Endothelial cell (in vitro differentiated cells): ENCODE measurements at regions not wholly inside any gene's neighbourhood (a gene's known extent, or its start where the extent isn't known, plus 50 kb on each side); places are given as distances from the start of the nearest gene placed in this dataset. TPM values are rescaled to one million over a fixed set of nuclear protein-coding genes. Genes with fewer than 3 reads are reported as not detected.

Experiments used
- DNase-seq: peaks from one replicate; pipeline ENCODE4 v3.0.0; 2021; ENCODE audit warnings: low spot score
- H3K27ac Mint-ChIP-seq: one replicate; pipeline ENCODE4 v1.8.0; 2021; ENCODE audit warnings: mixed read lengths, inconsistent platforms; ENCODE audit not compliant: unreplicated experiment
- H3K27me3 Mint-ChIP-seq: one replicate; pipeline ENCODE4 v1.8.0; 2021; ENCODE audit warnings: mild to moderate bottlenecking, moderate library complexity, mixed read lengths, inconsistent platforms; ENCODE audit not compliant: unreplicated experiment
- H3K36me3 Mint-ChIP-seq: one replicate; pipeline ENCODE4 v1.8.0; 2021; ENCODE audit warnings: mild to moderate bottlenecking, low read depth, mixed read lengths, inconsistent platforms; ENCODE audit not compliant: unreplicated experiment
- H3K4me1 Mint-ChIP-seq: one replicate; pipeline ENCODE4 v1.8.0; 2021; ENCODE audit warnings: mild to moderate bottlenecking, mixed read lengths, inconsistent platforms; ENCODE audit not compliant: unreplicated experiment
- H3K4me3 Mint-ChIP-seq: one replicate; pipeline ENCODE4 v1.8.0; 2021; ENCODE audit warnings: mild to moderate bottlenecking, mixed read lengths, inconsistent platforms; ENCODE audit not compliant: unreplicated experiment
- H3K9me3 Mint-ChIP-seq: one replicate; pipeline ENCODE4 v1.8.0; 2021; ENCODE audit warnings: mixed read lengths, inconsistent platforms; ENCODE audit not compliant: unreplicated experiment
- microRNA-seq: library from miRNA; unstranded; fragments of <30 nt; microRNA quantifications from one replicate; pipeline ENCODE4, GENCODE V29; 2020; ENCODE audit not compliant: unreplicated experiment
- TF ChIP-seq, protein P1 (sequence below): fragments of 200-600 bp; sonication (generic); IDR thresholded peaks from one replicate; pipeline ENCODE4 v1.5.0; 2021; ENCODE audit warnings: antibody characterized with exemption; ENCODE audit not compliant: unreplicated experiment

DNA sequence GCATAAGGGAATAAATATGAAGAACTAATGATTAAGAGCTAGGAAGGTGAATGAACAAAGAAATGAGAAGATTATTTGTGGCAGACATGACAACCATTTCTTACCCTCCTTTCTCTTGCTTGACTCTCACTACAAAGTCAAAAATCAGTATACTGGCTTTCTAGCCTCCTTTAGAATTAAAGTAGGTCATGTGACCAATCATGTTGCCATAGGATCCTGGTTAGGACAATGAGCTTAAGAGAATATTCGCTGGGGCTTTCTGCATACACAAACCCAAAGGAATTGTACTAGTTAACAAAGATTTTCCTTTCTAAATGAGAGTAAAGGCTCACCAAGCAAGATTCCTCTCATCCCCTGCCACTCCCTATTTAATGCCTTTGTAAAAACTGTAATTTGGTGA, 76.0 kb upstream of the ID4 start:
- no peak overlapping the region for H3K27ac Mint-ChIP-seq
- TF ChIP-seq, protein P1, sequence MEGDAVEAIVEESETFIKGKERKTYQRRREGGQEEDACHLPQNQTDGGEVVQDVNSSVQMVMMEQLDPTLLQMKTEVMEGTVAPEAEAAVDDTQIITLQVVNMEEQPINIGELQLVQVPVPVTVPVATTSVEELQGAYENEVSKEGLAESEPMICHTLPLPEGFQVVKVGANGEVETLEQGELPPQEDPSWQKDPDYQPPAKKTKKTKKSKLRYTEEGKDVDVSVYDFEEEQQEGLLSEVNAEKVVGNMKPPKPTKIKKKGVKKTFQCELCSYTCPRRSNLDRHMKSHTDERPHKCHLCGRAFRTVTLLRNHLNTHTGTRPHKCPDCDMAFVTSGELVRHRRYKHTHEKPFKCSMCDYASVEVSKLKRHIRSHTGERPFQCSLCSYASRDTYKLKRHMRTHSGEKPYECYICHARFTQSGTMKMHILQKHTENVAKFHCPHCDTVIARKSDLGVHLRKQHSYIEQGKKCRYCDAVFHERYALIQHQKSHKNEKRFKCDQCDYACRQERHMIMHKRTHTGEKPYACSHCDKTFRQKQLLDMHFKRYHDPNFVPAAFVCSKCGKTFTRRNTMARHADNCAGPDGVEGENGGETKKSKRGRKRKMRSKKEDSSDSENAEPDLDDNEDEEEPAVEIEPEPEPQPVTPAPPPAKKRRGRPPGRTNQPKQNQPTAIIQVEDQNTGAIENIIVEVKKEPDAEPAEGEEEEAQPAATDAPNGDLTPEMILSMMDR = no peak
- H3K4me1 Mint-ChIP-seq = peaks cover 8% of the 10 kb centered on the region
- H3K27me3 Mint-ChIP-seq = no peaks in the 10 kb centered on the region
- no peaks in the 10 kb centered on the region for H3K36me3 Mint-ChIP-seq
- H3K4me3 Mint-ChIP-seq = no peak overlapping the region
- H3K9me3 Mint-ChIP-seq = no peaks in the 10 kb centered on the region
- no peak for DNase-seq

DNA sequence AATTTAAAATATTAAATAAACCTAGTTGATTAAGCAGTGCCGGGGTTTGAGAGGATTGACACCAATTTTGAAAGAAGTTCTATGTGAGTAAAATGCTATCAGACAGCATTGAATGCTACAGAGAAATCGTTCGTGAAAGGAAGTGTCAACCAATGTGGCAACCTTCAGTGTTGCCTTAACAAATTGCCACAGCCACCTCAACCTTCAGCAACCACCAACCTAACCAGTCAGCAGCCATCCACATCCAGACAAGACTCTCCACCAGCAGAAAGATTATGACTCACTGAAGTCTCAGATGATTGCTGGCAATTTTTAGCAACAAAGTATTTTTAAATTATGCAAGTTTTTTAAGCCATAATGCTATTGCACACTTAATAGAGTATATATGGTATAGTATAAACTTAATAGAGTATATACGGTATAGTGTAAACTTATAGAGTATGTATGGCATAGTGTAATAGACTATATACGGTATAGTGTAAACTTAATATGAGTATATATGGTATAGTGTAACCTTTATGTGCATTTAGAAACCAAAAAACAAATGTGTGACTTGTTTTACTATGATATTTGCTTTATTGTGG, 65.3 kb upstream of the ID4 start:
- H3K27me3 Mint-ChIP-seq = no peaks in the 10 kb centered on the region
- no peaks in the 10 kb centered on the region for H3K9me3 Mint-ChIP-seq
- H3K4me1 Mint-ChIP-seq = peaks cover 4% of the 10 kb centered on the region
- TF ChIP-seq, protein P1 = no peak
- DNase-seq = no peak
- H3K36me3 Mint-ChIP-seq = no peaks in the 10 kb centered on the region
- H3K4me3 Mint-ChIP-seq = no peak overlapping the region
- no peak overlapping the region for H3K27ac Mint-ChIP-seq

DNA sequence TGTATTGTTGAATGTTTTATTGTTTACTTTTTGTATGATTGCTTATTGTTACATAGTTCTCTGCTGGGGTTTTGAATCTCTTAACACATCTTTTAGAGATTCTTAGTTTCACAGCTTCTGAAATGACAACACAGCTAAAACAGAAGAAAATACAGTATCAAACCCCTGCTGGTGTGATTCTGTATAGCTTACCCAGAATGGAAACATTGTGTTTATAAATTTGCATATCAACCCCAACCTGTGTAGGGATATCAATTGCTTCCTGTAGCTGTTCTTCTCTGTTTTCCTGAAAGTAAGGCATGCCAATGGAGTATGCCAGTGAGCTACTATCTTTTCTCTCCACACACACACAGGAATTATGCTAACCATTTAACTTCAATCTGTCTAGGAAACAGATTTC, 64.3 kb upstream of the ID4 start:
- Mint-ChIP-seq H3K36me3 (no peaks in the 10 kb centered on the region), H3K4me1 (peaks cover 4% of the 10 kb centered on the region), H3K9me3 (no peaks in the 10 kb centered on the region), H3K27ac (no peak overlapping the region), H3K4me3 (no peak overlapping the region), H3K27me3 (no peaks in the 10 kb centered on the region)
- DNase-seq = no peak
- TF ChIP-seq, protein P1 = peak; percentile 30

DNA sequence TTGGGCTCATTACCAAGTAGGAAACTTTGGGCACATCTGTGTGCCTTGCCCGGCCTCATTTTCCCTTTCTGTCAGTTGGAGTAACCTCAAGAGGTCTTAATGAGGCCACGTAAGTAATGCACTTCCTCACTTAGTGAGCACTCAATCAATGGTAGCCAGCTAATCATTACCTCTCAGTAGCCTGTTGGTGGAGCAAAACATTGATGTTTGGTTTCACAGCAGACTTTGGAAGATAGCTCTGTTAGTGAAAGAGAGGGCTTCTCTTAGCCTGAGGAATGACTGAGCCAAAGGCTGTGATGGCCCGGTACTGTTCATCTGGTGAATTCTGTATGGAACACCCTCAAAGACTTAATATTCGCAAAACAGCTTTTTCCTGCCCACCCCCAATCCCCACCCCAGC, 55.9 kb upstream of the ID4 start:
- TF ChIP-seq, protein P1 = no peak
- Mint-ChIP-seq H3K36me3 (no peaks in the 10 kb centered on the region), H3K4me1 (no peaks in the 10 kb centered on the region), H3K4me3 (no peak overlapping the region), H3K27me3 (no peaks in the 10 kb centered on the region), H3K9me3 (no peaks in the 10 kb centered on the region), H3K27ac (no peak overlapping the region)
- DNase-seq = no peak

DNA sequence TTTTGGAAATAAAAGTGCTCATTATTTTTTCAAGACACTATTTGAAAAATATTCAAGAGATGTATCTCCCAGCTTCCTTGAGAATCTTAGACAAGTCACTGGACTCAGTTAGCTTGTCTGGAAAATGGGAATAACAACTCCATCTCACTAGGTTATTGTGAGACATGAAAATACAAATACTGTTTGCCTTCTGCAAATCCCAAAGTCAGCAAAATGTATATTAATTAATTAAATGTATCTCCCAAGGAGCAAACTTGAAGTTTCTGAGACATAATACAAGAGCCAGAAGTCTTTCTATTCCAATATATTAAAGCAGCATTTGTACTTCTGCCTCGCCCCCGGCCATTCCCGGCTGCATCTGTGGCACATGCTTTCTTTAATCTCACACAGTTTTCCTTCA, 54.6 kb upstream of the ID4 start:
- Mint-ChIP-seq H3K36me3 (no peaks in the 10 kb centered on the region), H3K27ac (no peak overlapping the region), H3K27me3 (no peaks in the 10 kb centered on the region), H3K4me1 (no peaks in the 10 kb centered on the region), H3K4me3 (no peak overlapping the region), H3K9me3 (no peaks in the 10 kb centered on the region)
- no peak for DNase-seq
- TF ChIP-seq, protein P1 = no peak

Small RNA genes lying in the stretch of these regions (microRNA-seq; reads per million reads assigned to microRNA genes)
- not detected for gene MIR548A1
